CD4-positive, alpha-beta T cell treated with Interferon alpha-2 for 1 hour (primary cell): ENCODE measurements at regions not wholly inside any gene's neighbourhood (a gene's known extent, or its start where the extent isn't known, plus 50 kb on each side); places are given as distances from the start of the nearest gene placed in this dataset.
A peak's percentile ranks its signal among the peaks of the same experiment; 100 is the strongest.

Experiments
- DNase-seq, 2 donors: peaks; one replicate each; pipeline ENCODE4 v3.0.0-alpha.2; 2020 to 2022

DNA sequence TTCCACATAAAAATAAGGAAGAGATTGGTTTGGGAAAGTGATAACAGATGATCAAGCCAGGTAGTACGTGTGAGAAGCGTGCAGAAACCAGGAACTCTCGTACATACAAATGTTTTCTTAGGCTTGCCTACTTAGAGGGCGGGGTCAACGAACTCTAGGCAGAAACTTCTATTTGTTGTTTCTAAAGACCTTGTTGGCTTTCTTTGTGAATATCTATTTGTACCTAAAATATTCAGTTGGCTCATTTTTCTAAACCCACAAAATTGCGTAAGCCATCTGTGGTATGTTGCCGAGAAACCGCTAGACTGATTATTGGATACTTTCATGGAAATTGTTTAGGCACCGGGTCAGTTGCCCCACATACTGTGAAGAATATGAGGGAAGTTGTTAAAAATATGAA, 458.5 kb downstream of the MAT2B start:
- no peak for DNase-seq

- no peak for DNase-seq
These were observed 459.3 kb downstream of the MAT2B start for GRCh38 chr5:163964671-163965070.

DNA sequence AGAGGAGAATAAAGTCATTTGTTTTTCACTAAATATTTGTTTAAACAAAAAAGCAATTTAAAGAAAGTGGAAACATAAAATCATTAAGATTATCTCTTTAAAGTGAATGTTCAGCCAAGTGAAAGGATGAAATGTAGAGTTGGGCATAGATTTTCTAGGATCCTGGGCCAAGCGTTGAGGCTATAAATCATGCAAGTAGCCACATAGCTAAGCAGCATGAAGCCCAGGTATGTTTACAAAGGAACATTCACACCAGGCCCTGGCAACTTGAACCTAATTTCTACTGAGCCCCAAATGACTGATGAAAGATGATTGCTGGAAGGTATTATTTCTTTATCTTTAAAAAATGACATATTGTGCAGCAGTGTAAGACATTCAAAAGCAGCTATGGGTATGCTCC, 461.8 kb downstream of the MAT2B start:
- no peak for DNase-seq

- DNase-seq: no peak
These were observed 463.2 kb downstream of the MAT2B start for GRCh38 chr5:163968651-163969050.

- no peak for DNase-seq
These were observed 471.3 kb downstream of the MAT2B start for GRCh38 chr5:163976696-163977095.

GRCh38 chr5:163978897-163979296, 473.5 kb downstream of the MAT2B start:
- DNase-seq: no peak

- DNase-seq: no peak
These were observed 483.1 kb downstream of the MAT2B start for GRCh38 chr5:163988566-163988965.

GRCh38 chr5:163993126-163993525, 487.7 kb downstream of the MAT2B start:
- DNase-seq: no peak

DNA sequence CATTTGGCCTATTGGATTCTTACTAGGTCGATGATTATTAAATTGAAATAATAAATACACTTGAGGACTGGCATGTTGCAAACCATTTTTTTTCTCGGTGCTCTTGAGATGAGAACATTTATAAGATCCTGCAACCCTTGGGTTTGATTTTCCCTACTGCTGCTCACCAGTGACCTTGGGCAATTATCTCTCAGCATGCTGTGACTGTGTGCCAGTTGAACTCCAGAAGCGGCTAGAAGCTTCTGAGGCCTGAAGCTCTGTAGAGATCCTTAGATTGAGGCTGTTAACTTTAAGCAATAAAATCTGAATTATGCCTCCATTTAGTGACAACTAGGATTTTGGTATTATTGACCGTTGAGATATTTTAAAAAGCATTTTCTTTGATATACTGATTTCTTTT, 489.8 kb downstream of the MAT2B start:
- DNase-seq: no peak

- DNase-seq: no peak
These were observed 492.5 kb downstream of the MAT2B start for GRCh38 chr5:163997965-163998364.

DNA sequence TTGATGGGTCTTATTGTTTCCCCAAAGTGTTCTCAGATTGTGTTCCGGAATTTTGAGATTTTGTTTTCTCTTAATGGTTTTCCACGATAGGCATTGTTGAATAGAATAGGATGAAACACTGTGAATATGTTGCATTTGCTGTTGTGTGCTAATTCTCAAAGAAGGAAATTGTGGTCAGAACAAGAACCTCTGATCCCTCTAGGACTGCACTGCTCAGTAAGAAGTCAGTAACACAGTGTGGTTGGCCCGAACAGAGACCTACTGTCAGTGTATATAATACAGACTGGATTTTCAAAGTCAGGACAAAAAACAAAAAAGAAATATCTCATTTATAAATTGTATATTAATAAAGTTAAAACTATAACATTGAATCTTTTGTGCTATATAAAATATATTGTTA, 494.8 kb downstream of the MAT2B start:
- no peak for DNase-seq

DNA sequence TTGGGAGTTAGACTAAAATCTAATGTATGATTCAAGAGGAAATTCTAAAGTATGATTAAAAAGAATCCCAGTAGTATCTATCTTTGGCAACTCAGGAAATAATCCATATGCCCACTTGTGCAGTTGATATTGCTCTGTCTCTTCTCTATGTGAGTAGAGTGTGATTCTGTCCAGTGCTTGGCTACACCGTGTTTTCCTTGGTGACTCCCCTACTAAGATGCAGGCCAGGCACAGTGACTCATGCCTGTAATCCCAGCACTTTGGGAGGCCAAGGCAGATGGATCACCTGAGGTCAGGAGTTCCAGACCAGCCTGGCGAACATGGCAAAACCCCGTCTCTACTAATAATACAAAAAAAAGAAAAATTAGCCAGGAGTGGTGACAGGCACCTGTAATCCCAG, 495.4 kb downstream of the MAT2B start:
- no peak for DNase-seq

GRCh38 chr5:164002214-164002613, 496.8 kb downstream of the MAT2B start:
- no peak for DNase-seq

DNA sequence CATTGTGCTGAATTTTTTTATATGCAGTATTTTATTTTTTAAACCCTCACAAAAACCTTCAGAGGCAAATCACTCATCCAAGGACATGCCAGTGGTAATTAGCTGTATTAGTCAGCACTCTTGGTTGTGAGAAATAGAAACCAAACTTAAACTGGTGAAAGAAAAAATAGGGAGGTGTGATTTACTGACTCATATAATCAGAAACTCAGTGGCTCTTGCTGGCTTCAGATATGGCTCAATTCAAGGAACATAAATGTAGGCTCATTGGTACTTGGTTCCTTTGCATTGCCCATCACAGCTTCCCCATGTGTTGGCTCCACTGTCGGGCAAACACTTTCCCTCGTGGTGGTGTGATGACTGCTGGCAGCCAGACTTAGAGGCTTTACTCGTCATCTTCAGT, 497.2 kb downstream of the MAT2B start:
- no peak for DNase-seq

- DNase-seq: no peak
These were observed 499.7 kb downstream of the MAT2B start for GRCh38 chr5:164005071-164005470.

GRCh38 chr5:164007064-164007463, 501.6 kb downstream of the MAT2B start:
- no peak for DNase-seq

DNA sequence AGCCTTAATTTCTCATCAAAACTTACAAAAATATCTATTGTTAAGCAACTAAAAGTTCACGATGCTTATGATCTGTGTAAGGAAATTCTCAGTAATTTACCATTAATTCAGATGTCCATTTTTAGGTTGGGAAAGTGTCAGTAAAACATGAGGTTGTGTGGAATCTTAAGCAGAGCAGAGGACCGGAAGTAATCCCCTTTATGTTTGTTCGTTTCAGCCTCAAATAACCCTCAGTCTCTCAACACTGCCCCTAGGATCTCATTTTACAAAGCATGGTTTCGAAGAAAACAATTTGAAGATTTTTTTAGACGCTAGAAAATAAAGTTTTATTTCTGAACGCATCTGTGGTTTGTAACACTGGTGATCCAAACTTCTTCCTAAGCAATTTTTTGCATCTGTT, 504.2 kb downstream of the MAT2B start:
- no peak for DNase-seq

DNA sequence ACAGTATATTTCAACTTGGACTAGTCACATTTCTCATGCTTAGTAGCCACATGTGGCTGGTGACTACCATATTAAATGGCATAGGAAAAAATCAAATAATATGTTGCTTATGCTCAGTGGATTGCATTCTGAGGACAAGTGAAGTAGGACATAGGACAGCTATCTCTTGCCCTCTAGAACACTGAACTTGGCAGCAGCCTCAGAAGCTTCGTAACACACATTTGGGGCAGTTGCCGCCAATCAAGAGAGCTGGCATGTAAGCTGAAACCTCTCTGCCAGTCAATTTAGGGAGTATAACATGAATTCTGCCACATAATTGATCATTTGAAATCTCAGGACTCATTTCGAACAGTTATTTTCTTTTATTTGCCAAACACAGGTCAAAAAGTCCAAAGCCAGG, 505.5 kb downstream of the MAT2B start:
- DNase-seq: no peak

GRCh38 chr5:164012371-164012770, 507.0 kb downstream of the MAT2B start:
- no peak for DNase-seq

DNA sequence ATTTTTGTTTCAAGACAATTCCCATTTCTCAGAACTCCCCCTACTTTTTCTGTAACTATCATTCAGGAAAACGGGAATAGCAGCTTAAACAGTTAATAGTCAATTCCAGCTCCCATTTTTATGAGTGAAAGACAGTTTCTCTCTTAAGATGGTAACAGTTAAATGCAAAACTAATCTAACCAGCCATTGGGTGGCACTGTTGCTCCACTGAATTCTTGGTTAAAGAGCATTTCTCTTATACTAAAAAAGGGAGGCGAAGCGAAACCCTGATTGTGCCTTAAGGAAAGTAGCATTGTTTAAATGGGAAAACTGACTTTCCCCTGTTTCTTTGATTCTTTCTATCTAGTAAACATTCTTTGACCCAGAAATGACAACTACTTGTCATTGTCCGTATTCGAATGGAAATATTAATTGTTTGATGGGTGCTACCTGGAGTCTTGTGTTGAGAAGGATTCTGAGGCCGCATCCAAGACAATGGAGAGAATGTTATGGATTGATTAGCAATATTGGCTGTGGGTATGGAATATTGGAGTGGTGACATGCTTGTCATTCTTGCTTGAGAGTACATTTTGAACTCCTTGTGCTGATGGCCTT, 507.8 kb downstream of the MAT2B start:
- peak; percentile 21 to 41 for DNase-seq

GRCh38 chr5:164020116-164020515, 514.7 kb downstream of the MAT2B start:
- DNase-seq: no peak

GRCh38 chr5:164027738-164028137, 522.3 kb downstream of the MAT2B start:
- no peak for DNase-seq

DNA sequence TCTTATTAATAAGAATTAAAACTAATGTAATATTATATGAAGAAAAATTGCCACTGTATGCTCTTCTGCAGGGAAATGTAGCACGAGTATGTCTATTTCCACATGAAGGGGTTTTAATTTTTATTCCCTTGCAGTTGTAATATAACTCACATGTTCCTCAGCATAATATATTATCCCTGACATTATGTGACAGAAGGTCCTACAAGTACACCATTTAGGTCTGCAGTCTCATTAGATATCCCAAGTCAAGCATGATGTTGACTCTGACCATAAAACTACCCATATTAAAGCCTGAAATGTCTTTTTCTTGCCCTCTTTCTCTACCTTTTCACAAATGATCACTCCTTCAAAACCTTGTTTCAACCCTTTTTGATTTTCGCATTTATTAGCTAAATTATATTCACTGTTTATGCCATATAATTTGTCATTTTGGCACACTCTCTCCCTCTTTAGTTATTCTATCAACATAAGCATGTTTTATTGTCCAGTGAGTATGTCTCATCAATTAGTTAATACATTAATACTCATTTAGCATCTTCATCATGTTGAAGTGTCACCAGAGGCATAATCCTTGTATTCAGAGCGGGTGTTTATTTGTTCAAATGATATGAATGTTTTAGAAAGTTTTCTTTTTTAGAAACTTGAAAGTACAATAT, 532.8 kb downstream of the MAT2B start:
- DNase-seq: no peak

- DNase-seq: no peak
These were observed 535.7 kb downstream of the MAT2B start for GRCh38 chr5:164041105-164041504.

GRCh38 chr5:164048359-164048926, 543.0 kb downstream of the MAT2B start:
- no peak for DNase-seq
